HG02840 (cell line): ENCODE measurements at regions not wholly inside any gene's neighbourhood (a gene's known extent, or its start where the extent isn't known, plus 50 kb on each side); places are given as distances from the start of the nearest gene placed in this dataset.
"Not testable (repeated sequence)": the region's sequence is repeated elsewhere in the genome, so short reads cannot be mapped to it uniquely, and the experiment has no call there.

Source experiments
- ATAC-seq: cut with Tn5 transposase; IDR thresholded peaks from one replicate; pipeline ENCODE4 v1.9.1; 2021; ENCODE audit warnings: mild to moderate bottlenecking, moderate library complexity, moderate number of reproducible peaks; ENCODE audit not compliant: unreplicated experiment, low FRiP score

- ATAC-seq, result not testable (repeated sequence)
Observed at GRCh38 chr3:178119608-178120295, 416.5 kb upstream of the KCNMB2 start.

DNA sequence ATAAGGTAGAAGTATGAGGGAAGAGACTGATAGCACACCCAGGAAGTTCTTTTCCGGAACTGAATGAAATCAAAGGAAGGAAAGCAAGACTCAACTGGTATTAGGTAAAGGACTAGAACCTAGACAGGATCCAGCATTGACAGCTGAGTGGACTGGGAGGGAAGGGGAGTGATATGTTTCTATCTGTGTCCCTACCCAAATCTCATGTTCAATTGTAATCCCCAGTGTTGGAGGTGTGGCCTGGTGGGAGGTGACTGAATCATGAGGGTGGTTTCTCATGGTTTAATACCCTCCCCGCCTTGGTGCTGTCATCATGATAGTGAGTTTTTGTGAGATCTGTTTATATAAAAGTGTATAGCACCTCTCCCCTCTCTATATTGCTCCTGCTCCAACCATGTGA, 415.9 kb upstream of the KCNMB2 start:
- no peak for ATAC-seq

DNA sequence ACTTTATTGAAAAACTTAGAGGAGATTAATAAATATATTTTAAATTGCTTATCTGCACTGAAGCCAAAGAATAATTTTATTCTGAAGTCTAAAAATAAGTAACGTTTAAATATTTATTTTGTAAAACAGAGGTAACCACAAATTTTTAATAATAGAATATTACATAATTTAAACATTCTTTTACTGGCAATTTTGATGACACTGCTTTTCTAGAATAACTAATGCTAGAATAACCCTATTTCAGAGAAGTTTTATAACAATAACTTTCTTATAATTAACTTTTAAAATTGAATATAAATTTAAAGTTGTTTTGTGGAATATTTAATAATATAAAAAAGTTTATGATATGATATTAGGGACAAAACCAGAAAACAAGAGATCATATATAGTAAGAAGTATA, 409.6 kb upstream of the KCNMB2 start:
- ATAC-seq, result no peak

GRCh38 chr3:178127221-178127620, 409.0 kb upstream of the KCNMB2 start:
- ATAC-seq, result no peak

- ATAC-seq, result no peak
Observed at GRCh38 chr3:178129109-178129508, 407.1 kb upstream of the KCNMB2 start.

GRCh38 chr3:178131801-178132200, 404.4 kb upstream of the KCNMB2 start:
- no peak for ATAC-seq

GRCh38 chr3:178137206-178137605, 399.0 kb upstream of the KCNMB2 start:
- ATAC-seq, result no peak

DNA sequence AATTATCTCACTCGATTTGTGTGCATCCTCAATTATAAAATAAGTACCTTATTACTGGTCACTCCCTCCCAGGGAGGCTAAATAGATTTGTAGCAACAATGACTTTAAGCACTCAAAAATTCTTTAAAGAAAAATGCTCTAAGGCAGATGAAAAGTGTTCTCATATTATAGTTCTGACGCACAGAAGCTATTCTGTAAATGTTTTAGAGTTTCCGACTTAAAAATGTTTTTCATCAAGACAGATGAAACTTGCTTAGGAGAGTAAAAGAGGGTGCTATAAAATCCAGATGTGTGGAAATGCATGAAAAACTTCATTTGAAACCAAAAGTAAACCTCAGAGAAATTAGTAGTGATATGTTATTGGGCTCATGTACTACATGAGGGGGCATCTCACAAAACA, 398.4 kb upstream of the KCNMB2 start:
- no peak for ATAC-seq

DNA sequence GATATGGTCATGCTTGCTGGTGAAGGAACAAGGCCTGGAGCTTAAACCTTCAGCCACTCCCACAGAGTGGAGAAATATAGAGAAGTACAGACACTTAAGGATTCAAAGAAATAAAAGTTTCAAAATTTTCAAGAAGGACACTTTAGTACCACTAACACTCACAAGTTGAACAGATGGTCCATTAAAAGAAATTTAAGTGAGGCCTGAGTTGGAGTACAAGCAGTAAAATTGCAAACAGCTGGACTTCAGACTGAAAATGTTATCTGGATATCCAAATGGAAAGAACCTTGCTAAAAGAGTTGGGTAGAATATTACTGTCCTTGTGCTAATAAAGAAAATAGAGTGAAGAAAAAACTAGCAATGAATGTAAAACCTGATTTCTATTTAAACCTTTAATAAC, 397.1 kb upstream of the KCNMB2 start:
- ATAC-seq, result no peak

- no peak for ATAC-seq
Observed at GRCh38 chr3:178140531-178141304, 395.5 kb upstream of the KCNMB2 start.

DNA sequence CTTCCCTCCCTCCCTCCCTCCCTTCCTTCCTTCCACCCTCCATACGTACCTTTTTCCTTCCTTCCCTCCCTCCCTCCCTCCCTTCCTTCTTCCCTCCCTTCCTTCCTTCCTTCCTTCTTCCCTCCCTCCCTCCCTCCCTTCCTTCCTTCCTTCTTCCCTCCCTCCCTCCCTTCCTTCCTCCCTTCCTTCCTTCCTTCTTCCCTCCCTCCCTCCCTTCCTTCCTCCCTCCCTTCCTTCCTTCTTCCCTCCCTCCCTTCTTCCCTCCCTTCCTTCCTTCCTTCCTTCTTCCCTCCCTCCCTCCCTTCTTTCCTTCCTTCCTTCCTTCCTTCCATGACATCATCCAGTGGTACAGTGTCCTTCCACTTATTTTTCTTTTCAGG, 394.9 kb upstream of the KCNMB2 start:
- not testable (repeated sequence) for ATAC-seq

DNA sequence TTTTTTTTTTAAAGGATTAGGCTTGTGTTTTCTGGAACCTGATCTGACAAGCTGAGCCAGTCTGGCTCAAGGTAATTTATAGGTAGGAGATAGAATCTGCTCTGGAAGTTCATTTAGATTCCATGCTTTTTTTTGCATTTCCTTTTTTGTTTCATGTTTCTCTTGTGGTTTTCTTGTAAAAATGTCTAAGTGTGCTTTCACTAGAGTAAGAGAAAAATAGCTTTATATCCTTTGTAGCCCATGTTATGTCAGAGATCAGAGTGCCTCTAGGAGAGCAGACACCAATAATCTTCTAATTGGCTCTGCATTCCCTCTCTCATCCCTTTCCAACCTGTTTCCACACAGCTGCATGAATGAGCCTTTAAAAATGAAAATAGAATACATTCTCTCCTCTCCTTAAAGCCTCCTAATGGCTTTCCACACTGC, 389.8 kb upstream of the KCNMB2 start:
- ATAC-seq, result no peak

DNA sequence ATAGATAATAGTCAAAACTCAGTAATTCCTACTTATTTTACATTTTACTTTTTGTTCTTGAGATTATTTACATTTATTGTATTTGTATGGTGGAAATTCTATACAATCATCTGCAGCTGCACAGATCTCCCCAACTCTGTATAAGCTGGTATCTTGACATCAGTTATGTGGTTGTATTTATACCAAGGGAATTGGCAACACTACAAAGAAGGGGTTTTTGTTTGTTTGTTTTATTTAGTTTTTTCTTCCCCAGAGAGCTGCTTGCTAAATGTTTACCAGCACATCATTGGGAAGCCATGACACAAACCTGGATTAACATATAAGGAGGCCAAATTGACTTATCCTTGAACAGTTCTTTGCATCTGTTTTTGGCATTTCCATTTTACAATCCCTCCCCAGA, 389.2 kb upstream of the KCNMB2 start:
- no peak for ATAC-seq

- ATAC-seq, result no peak
Observed at GRCh38 chr3:178152031-178152806, 384.0 kb upstream of the KCNMB2 start.

DNA sequence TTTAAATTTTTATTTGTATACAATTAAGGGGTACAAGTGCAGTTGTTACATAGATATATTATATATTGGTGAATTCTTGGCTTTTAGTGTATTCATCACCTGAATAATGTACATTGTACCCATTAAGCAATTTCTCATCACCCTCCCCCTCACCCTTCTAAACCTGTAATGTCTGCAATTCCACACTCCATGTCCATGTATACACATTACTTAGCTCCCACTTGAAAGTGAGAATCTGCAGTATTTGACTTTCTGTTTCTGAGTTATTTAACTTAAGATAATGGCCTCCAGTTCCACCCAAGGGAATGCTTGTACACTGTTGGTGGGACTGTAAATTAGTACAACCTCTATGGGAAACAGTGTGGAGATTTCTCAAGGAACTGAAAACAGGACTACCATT, 383.2 kb upstream of the KCNMB2 start:
- no peak for ATAC-seq

DNA sequence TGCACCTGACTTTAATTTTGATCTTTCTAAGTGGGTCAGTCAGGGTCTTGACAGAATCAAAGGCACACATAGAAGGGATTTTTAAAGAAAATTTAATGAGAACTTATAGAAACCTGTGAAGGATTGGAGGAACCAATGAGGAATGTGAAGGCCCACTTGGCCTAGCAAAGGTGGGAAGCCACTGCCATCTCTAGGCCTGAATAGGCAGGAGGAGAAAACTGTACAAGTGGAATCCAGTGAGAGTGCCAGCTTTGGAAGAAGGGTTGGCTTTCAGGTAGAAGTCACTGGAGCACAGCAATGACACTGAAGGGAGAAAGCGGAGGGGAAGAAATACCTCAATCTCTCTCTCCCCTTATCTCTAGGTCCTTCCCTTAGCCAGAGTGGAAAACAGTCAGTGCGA, 380.7 kb upstream of the KCNMB2 start:
- ATAC-seq, result no peak

DNA sequence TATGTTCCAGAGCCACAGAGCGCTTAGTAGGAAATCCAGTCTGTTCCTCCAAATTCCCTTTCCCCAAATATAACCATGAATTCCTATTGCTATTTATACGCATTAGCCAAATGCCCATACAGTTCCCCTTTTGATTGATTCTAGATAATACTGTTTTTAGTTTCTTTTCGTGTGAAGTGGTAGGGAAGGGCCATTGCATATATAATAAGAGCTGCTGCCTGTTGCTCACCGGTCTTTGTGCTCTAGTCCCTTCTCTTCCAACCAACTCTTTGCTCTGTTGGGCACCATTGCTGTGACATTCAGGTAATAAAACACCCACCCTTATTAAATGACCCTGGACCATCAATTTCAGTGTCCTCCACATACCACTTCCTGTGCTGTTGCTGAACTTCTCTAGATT, 379.9 kb upstream of the KCNMB2 start:
- ATAC-seq, result no peak

GRCh38 chr3:178159691-178160220, 376.5 kb upstream of the KCNMB2 start:
- ATAC-seq, result no peak

- ATAC-seq, result no peak
Observed at GRCh38 chr3:178169421-178169820, 366.8 kb upstream of the KCNMB2 start.

DNA sequence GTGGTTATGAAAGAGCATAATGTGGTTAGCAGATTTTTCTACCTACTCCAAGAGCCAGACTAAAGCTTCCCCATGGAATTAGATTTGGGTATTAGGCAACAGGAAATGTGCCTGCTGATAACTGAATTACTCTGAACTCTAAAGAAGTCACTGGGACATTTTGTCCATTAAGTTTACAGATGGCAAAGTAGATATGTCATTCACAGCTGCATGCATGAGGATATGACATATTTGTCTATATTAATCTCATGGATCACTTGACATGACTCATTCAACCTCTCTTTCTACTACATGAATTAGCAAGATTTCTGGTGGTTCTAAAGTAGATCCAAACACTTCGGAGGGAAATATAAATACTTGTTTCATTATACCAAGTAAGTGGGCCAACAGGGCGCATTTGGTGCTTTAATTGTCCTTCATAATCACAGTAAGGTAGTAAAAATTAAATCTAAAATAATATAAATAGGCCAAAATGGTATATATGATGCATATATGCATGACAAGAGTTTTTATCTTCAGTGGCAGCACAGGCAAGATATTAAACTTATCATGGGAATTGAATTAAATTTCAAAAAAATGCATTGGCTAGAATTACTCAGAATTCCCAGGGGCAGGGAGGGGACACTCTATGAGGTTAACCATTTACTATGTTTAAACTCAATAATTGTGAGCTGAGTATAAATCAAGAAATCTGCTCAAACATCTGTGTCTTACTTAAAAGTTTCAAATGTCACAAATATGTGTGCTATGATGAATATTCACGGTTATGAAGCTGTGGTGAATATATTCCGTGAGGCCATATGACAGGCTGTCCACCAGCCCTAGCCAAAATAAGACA, 365.3 kb upstream of the KCNMB2 start:
- ATAC-seq, result no peak
